Mesenchymal stem cell (in vitro differentiated cells and primary cell): ENCODE measurements at regions not wholly inside any gene's neighbourhood (a gene's known extent, or its start where the extent isn't known, plus 50 kb on each side); places are given as distances from the start of the nearest gene placed in this dataset.

Source experiments
- DNase-seq: peaks from one replicate; pipeline ENCODE4 v3.0.0-alpha.2; 2013
- H2AFZ ChIP-seq: one replicate; pipeline ENCODE4 v1.6.1; 2013; ENCODE audit warnings: low read depth, mild to moderate bottlenecking, control low read depth, inconsistent platforms, low read length, moderate library complexity
- H2AK5ac ChIP-seq: 2 replicates; pipeline ENCODE4 v1.6.1; 2013; ENCODE audit warnings: low read length, moderate library complexity, mild to moderate bottlenecking, inconsistent platforms; ENCODE audit not compliant: severe bottlenecking
- H2BK120ac ChIP-seq: one replicate; pipeline ENCODE4 v1.6.1; 2013; ENCODE audit warnings: low read depth, mild to moderate bottlenecking, inconsistent platforms, low read length, moderate library complexity
- H2BK12ac ChIP-seq, 2 experiments: one replicate each; pipeline ENCODE4 v1.6.1; 2013; ENCODE audit warnings: inconsistent platforms in 2 of 2, low read length in 2 of 2, mild to moderate bottlenecking in 2 of 2, moderate library complexity in 2 of 2, control low read depth in 1 of 2
- H2BK15ac ChIP-seq: one replicate; pipeline ENCODE4 v1.6.1; 2013; ENCODE audit warnings: mild to moderate bottlenecking, low read depth, inconsistent platforms; ENCODE audit not compliant: poor library complexity, severe bottlenecking
- H2BK5ac ChIP-seq: 2 replicates; pipeline ENCODE4 v1.6.1; 2013; ENCODE audit warnings: low read depth, mild to moderate bottlenecking, low read length, control low read depth, inconsistent platforms; ENCODE audit not compliant: poor library complexity, severe bottlenecking
- H3K14ac ChIP-seq, 2 experiments: one replicate each; pipeline ENCODE4 v1.6.1; 2013; ENCODE audit warnings: inconsistent platforms in 2 of 2, low read length in 2 of 2, control low read depth in 1 of 2, mild to moderate bottlenecking in 1 of 2, moderate library complexity in 1 of 2
- H3K18ac ChIP-seq, 2 experiments: one replicate each; pipeline ENCODE4 v1.6.1; 2013; ENCODE audit warnings: inconsistent platforms in 2 of 2, low read length in 2 of 2, control low read depth in 1 of 2, low read depth in 1 of 2, mild to moderate bottlenecking in 1 of 2
- H3K23ac ChIP-seq, 2 experiments: one replicate each; pipeline ENCODE4 v1.6.1; 2013; ENCODE audit warnings: inconsistent platforms in 2 of 2, low read length in 2 of 2, mild to moderate bottlenecking in 2 of 2, moderate library complexity in 2 of 2, control low read depth in 1 of 2
- H3K27ac ChIP-seq: 2 replicates; pipeline ENCODE4 v1.5.1; 2013; ENCODE audit warnings: mild to moderate bottlenecking, moderate library complexity, low read length, control low read depth, inconsistent platforms; ENCODE audit not compliant: poor library complexity, severe bottlenecking
- H3K27me3 ChIP-seq, 2 experiments: 2 replicates each; pipeline versions ENCODE4 v1.6.1 to v1.7.0; 2013; ENCODE audit warnings: low read length in 2 of 2, mild to moderate bottlenecking in 2 of 2, moderate library complexity in 2 of 2, control low read depth in 1 of 2, inconsistent platforms in 1 of 2; ENCODE audit not compliant: control insufficient read depth in 1 of 2, insufficient read depth in 1 of 2
- H3K36me3 ChIP-seq, 2 experiments: 2 replicates each; pipeline versions ENCODE4 v1.6.1 to v1.7.0; 2013; ENCODE audit warnings: low read length in 2 of 2, control low read depth in 1 of 2, inconsistent platforms in 1 of 2, low read depth in 1 of 2, mild to moderate bottlenecking in 1 of 2; ENCODE audit not compliant: insufficient read depth in 2 of 2, control insufficient read depth in 1 of 2
- H3K4ac ChIP-seq, 2 experiments: one replicate each; pipeline ENCODE4 v1.6.1; 2013; ENCODE audit warnings: inconsistent platforms in 2 of 2, low read length in 2 of 2, mild to moderate bottlenecking in 2 of 2, moderate library complexity in 2 of 2, control low read depth in 1 of 2, low read depth in 1 of 2
- H3K4me1 ChIP-seq: 2 replicates; pipeline ENCODE4 v1.6.1; 2013; ENCODE audit warnings: low read depth, low read length, control low read depth; ENCODE audit not compliant: control insufficient read depth, insufficient read depth
- H3K4me2 ChIP-seq: 2 replicates; pipeline ENCODE4 v1.6.1; 2013; ENCODE audit warnings: low read length, mild to moderate bottlenecking, inconsistent platforms; ENCODE audit not compliant: poor library complexity, severe bottlenecking
- H3K4me3 ChIP-seq, 2 experiments: 2 replicates each; pipeline versions ENCODE4 v1.5.1 to v1.7.0; 2013; ENCODE audit warnings: low read length in 2 of 2, mild to moderate bottlenecking in 2 of 2, control low read depth in 1 of 2, low read depth in 1 of 2; ENCODE audit not compliant: insufficient read depth in 1 of 2
- H3K79me1 ChIP-seq: replicated peaks from 2 replicates; pipeline ENCODE4 v1.6.1; 2013; ENCODE audit warnings: mild to moderate bottlenecking, control low read depth, low read length, inconsistent platforms; ENCODE audit not compliant: poor library complexity, severe bottlenecking
- H3K9ac ChIP-seq: 2 replicates; pipeline ENCODE4 v1.7.0; 2013; ENCODE audit warnings: mild to moderate bottlenecking, low read length, moderate library complexity
- H3K9me3 ChIP-seq: 2 replicates; pipeline ENCODE4 v1.7.0; 2013; ENCODE audit warnings: mild to moderate bottlenecking, low read length; ENCODE audit not compliant: control insufficient read depth
- H4K8ac ChIP-seq: one replicate; pipeline ENCODE4 v1.6.1; 2013; ENCODE audit warnings: inconsistent platforms, mild to moderate bottlenecking, low read length, moderate library complexity
- H4K91ac ChIP-seq: one replicate; pipeline ENCODE4 v1.6.1; 2013; ENCODE audit warnings: mild to moderate bottlenecking, low read length, inconsistent platforms
- WGBS: methylation state at CpG from one replicate; pipeline ENCODE4 v1.1.7; 2013; ENCODE audit warnings: mixed read lengths; 5-methylcytosine and 5-hydroxymethylcytosine counted together

DNA sequence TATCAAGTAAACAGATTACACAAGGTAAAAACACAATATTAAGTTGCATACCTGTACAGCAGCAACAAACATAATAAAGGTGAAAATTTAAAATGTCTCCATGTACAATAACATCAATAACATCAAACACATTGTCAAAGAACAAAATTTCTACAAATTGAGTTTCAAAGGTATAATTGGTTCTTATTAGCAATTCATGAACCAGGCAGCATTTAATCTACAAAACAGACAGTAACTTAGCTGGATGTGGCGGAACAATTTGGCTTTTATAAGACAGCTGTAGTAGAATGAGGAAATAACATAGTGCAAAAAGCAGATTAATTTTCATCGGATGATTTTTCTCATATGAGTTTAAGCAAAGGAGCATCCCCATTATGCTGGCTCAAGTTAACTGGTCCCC, 1176.8 kb downstream of the EFNA5 start:
- H3K4me3 ChIP-seq, result no peak overlapping the region
- DNase-seq, result no peak
- no peak overlapping the region for H2BK15ac ChIP-seq
- H2AK5ac ChIP-seq, result no peak overlapping the region
- H3K4ac ChIP-seq, result no peak overlapping the region
- H3K79me1 ChIP-seq, result no peaks in the 10 kb centered on the region
- H2BK120ac ChIP-seq, result no peak overlapping the region
- no peak overlapping the region for H3K4me2 ChIP-seq
- no peak overlapping the region for H4K91ac ChIP-seq
- no peaks in the 10 kb centered on the region for H3K9me3 ChIP-seq
- no peak overlapping the region for H2BK12ac ChIP-seq
- no peak overlapping the region for H3K23ac ChIP-seq
- H4K8ac ChIP-seq, result no peak overlapping the region
- no peak overlapping the region for H3K18ac ChIP-seq
- H3K27ac ChIP-seq, result no peak overlapping the region
- no peaks in the 10 kb centered on the region for H3K4me1 ChIP-seq
- no peaks in the 10 kb centered on the region for H3K27me3 ChIP-seq
- H2AFZ ChIP-seq, result no peak overlapping the region
- H3K14ac ChIP-seq, result no peak overlapping the region
- H3K9ac ChIP-seq, result no peak overlapping the region
- H2BK5ac ChIP-seq, result no peak overlapping the region
- no peaks in the 10 kb centered on the region for H3K36me3 ChIP-seq
- 92% methylated on average over 2 of the region's 2 CpGs for WGBS

DNA sequence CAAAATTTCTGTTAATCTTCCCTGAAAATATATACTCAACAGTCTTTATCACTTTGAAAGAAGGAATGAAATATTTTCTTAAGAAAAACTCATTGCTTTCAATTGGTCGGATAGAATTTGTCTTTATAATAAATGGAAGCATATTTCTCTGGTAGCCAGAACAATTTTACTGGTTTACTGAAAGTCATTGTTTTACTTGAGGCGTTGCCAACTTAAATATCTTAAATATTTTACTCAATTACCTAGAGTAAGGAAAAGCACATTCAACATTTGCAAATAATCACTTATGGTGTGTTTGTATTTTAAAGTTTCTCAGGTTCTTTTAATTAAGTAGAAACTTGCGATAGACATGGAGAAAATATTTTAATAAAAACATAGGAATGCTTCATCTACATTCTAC, 1181.7 kb downstream of the EFNA5 start:
- no peak for DNase-seq
- no CpG with 5 or more reads among the region's 3 CpGs for WGBS

DNA sequence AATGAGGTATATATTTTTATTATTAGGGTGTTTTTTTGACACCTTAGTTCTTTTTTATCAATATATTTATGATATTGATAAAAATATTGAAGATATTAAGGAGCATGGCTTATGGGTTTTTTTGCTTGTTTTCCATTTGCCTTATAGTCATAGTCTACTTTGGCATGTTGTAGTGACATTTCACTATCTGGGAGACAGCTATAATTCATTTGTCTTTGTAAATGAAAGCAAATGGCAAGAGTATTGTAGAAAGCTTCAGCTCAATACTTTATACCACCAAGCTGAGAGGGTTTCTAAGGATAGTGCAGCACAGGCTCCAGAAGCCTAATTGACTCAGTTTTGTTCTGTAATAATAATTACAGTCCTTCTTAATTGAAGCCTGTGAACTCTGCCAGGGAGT, 1182.3 kb downstream of the EFNA5 start:
- Histone ChIP-seq H3K23ac (no peak overlapping the region), H3K4ac (no peak overlapping the region), H3K14ac (no peak overlapping the region), H4K91ac (no peak overlapping the region), H3K9me3 (no peaks in the 10 kb centered on the region), H3K4me1 (no peaks in the 10 kb centered on the region), H3K18ac (no peak overlapping the region), H3K4me3 (no peak overlapping the region), H2BK5ac (no peak overlapping the region), H2BK120ac (no peak overlapping the region), H3K9ac (no peak overlapping the region), H2BK12ac (no peak overlapping the region), H2AK5ac (no peak overlapping the region), H3K27me3 (no peaks in the 10 kb centered on the region), H4K8ac (no peak overlapping the region), H2BK15ac (no peak overlapping the region), H3K4me2 (no peak overlapping the region), H3K27ac (no peak overlapping the region), H3K36me3 (no peaks in the 10 kb centered on the region), H3K79me1 (no peaks in the 10 kb centered on the region), H2AFZ (no peak overlapping the region)
- no peak for DNase-seq

More for the DNA sequence above, 1181.7 kb downstream of the EFNA5 start:
- H3K79me1 ChIP-seq, result no peaks in the 10 kb centered on the region
- H3K23ac ChIP-seq, result no peak overlapping the region
- H2BK120ac ChIP-seq, result no peak overlapping the region
- no peaks in the 10 kb centered on the region for H3K27me3 ChIP-seq
- no peak overlapping the region for H2BK15ac ChIP-seq
- no peak overlapping the region for H3K14ac ChIP-seq
- H3K27ac ChIP-seq, result no peak overlapping the region
- no peak overlapping the region for H3K9ac ChIP-seq
- no peak overlapping the region for H2BK5ac ChIP-seq
- no peak overlapping the region for H4K8ac ChIP-seq
- no peaks in the 10 kb centered on the region for H3K9me3 ChIP-seq
- no peak overlapping the region for H2AFZ ChIP-seq
- H2BK12ac ChIP-seq, result no peak overlapping the region
- H4K91ac ChIP-seq, result no peak overlapping the region
- H3K4me1 ChIP-seq, result no peaks in the 10 kb centered on the region
- H3K18ac ChIP-seq, result no peak overlapping the region
- no peak overlapping the region for H3K4me2 ChIP-seq
- no peak overlapping the region for H3K4ac ChIP-seq
- no peaks in the 10 kb centered on the region for H3K36me3 ChIP-seq
- H2AK5ac ChIP-seq, result no peak overlapping the region
- H3K4me3 ChIP-seq, result no peak overlapping the region

DNA sequence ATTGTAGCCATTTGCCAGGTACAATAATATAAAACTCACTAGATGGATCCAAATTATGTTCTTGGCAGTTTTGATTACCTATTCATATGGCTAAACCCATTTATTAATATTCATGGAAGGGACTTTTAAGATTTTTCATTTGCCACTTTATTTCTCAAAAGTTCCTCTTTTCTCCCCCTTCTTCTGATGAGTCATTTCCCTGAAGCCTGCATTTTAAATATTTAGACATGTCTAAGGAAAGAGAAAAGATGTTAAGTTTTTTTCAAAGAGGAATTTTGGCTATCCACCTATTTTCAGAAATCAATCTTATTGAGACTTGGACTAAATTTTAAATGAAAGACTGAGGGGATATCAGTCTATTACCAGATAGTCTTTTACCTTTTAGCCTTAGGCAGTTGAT, 1189.4 kb downstream of the EFNA5 start:
- no peak overlapping the region for H3K18ac ChIP-seq
- H3K27ac ChIP-seq, result no peak overlapping the region
- H4K91ac ChIP-seq, result no peak overlapping the region
- H3K4me3 ChIP-seq, result no peak overlapping the region
- no peak overlapping the region for H2AFZ ChIP-seq
- H2BK12ac ChIP-seq, result no peak overlapping the region
- H3K27me3 ChIP-seq, result no peaks in the 10 kb centered on the region
- no peaks in the 10 kb centered on the region for H3K79me1 ChIP-seq
- H3K9ac ChIP-seq, result no peak overlapping the region
- no peaks in the 10 kb centered on the region for H3K4me1 ChIP-seq
- H2BK15ac ChIP-seq, result no peak overlapping the region
- no peaks in the 10 kb centered on the region for H3K9me3 ChIP-seq
- no peak overlapping the region for H2BK5ac ChIP-seq
- no peak overlapping the region for H3K14ac ChIP-seq
- no peaks in the 10 kb centered on the region for H3K36me3 ChIP-seq
- no peak overlapping the region for H2BK120ac ChIP-seq
- H2AK5ac ChIP-seq, result no peak overlapping the region
- peak; percentile 14 for DNase-seq
- no peak overlapping the region for H3K4me2 ChIP-seq
- no peak overlapping the region for H3K4ac ChIP-seq
- no peak overlapping the region for H3K23ac ChIP-seq
- no peak overlapping the region for H4K8ac ChIP-seq
